PC-3 (cell line): ENCODE measurements at regions not wholly inside any gene's neighbourhood (a gene's known extent, or its start where the extent isn't known, plus 50 kb on each side); places are given as distances from the start of the nearest gene placed in this dataset.

Experiments used
- ATAC-seq: fragments of 200-7000 bp; cut with Tn5 transposase; 2 replicates; pipeline ENCODE4 v1.9.1; 2020; ENCODE audit warnings: mild to moderate bottlenecking, moderate library complexity
- BruUV-seq: library from RNA; stranded (reverse); fragments of 400-500 nt; replicated peaks from 2 replicates; lab custom pipeline; 2021; lab: Mats Ljungman, UMichigan
- CTCF ChIA-PET: fragments of 300-600 bp; sonication (Branson Sonifier 250); formaldehyde crosslinking; loops from one replicate; lab custom pipeline; 2022; ENCODE audit warnings: antibody characterized with exemption; lab: Charles Lee
- POLR2A ChIA-PET: fragments of 300-600 bp; sonication (Branson Sonifier 250); formaldehyde crosslinking; loops from one replicate; lab custom pipeline; 2022; ENCODE audit warnings: antibody characterized with exemption; ENCODE audit not compliant: unreplicated experiment; lab: Charles Lee
- DNase-seq: peaks from one replicate; pipeline ENCODE4 v3.0.0-alpha.2; 2015
- H2AFZ ChIP-seq: fragments of 300-600 bp; sonication (generic); 2 replicates; pipeline ENCODE4 v1.6.0; 2016; ENCODE audit warnings: antibody characterized with exemption, low read length
- H3F3A ChIP-seq: fragments of 300-600 bp; sonication (generic); one replicate; pipeline ENCODE4 v1.6.0; 2017; ENCODE audit warnings: antibody characterized with exemption, low read length, control low read depth, mild to moderate bottlenecking; ENCODE audit not compliant: unreplicated experiment
- H3K27ac ChIP-seq: fragments of 300-600 bp; sonication (generic); 2 replicates; pipeline ENCODE4 v1.5.1; 2016; ENCODE audit warnings: mild to moderate bottlenecking, low read length
- H3K27me3 ChIP-seq: fragments of 300-600 bp; sonication (generic); 2 replicates; pipeline ENCODE4 v1.6.1; 2016; ENCODE audit warnings: low read length, mixed read lengths
- H3K36me3 ChIP-seq: fragments of 300-600 bp; sonication (generic); 2 replicates; pipeline ENCODE4 v1.6.1; 2016; ENCODE audit warnings: low read depth, mixed run types, low read length, mixed read lengths
- H3K4me1 ChIP-seq: fragments of 300-600 bp; sonication (generic); 2 replicates; pipeline ENCODE4 v1.5.1; 2016; ENCODE audit warnings: low read length; ENCODE audit not compliant: insufficient read depth
- H3K4me2 ChIP-seq: fragments of 300-600 bp; sonication (generic); 2 replicates; pipeline ENCODE4 v1.6.0; 2016; ENCODE audit warnings: low read length
- H3K4me3 ChIP-seq: fragments of 300-600 bp; sonication (generic); 2 replicates; pipeline ENCODE4 v1.5.1; 2016; ENCODE audit warnings: mild to moderate bottlenecking, low read length, mixed read lengths
- H3K79me2 ChIP-seq: fragments of 300-600 bp; sonication (generic); 2 replicates; pipeline ENCODE4 v1.6.1; 2017; ENCODE audit warnings: low read length, mixed read lengths
- H3K9ac ChIP-seq: fragments of 300-600 bp; sonication (generic); 2 replicates; pipeline ENCODE4 v1.6.0; 2016; ENCODE audit warnings: mild to moderate bottlenecking, low read length
- H3K9me2 ChIP-seq: fragments of 300-600 bp; sonication (generic); replicated peaks from 2 replicates; pipeline ENCODE4 v1.6.1; 2016; ENCODE audit warnings: mixed run types, low read length, mixed read lengths
- H3K9me3 ChIP-seq: fragments of 300-600 bp; sonication (generic); 2 replicates; pipeline ENCODE4 v1.6.1; 2016; ENCODE audit warnings: low read length, mixed read lengths
- H4K20me1 ChIP-seq: fragments of 300-600 bp; sonication (generic); 2 replicates; pipeline ENCODE4 v1.6.1; 2016; ENCODE audit warnings: low read length, mixed read lengths
- CTCF ChIP-seq: fragments of 300-600 bp; sonication (generic); conservative IDR thresholded peaks from 2 replicates; pipeline ENCODE4 v1.5.1; 2017; ENCODE audit warnings: antibody characterized with exemption, low read depth, mild to moderate bottlenecking, low read length
- EZH2 ChIP-seq: fragments of 300-600 bp; sonication (generic); IDR thresholded peaks from one replicate; pipeline ENCODE4 v1.6.1; 2017; ENCODE audit warnings: antibody characterized with exemption, mild to moderate bottlenecking, low read length; ENCODE audit not compliant: unreplicated experiment
- EZH2phosphoT487 ChIP-seq: fragments of 300-600 bp; sonication (generic); IDR thresholded peaks from 2 replicates; pipeline ENCODE4 v1.6.1; 2018; ENCODE audit warnings: mild to moderate bottlenecking, antibody characterized with exemption, low read length, borderline replicate concordance
- intact Hi-C: fragments of 100-400 bp; cut with micrococcal nuclease; formaldehyde crosslinking; loops from 2 replicates; pipeline ENCODE4 v1.9.0; 2023

GRCh38 chr2:239695106-239695727, 294.4 kb upstream of the HDAC4 start:
- Histone ChIP-seq H3K36me3 (no peaks in the 10 kb centered on the region), H3K9ac (no peak overlapping the region), H4K20me1 (no peaks in the 10 kb centered on the region), H3K9me2 (no peaks in the 10 kb centered on the region), H3K4me1 (no peaks in the 10 kb centered on the region), H3K27me3 (peaks cover 59% of the 10 kb centered on the region), H3K4me2 (no peak overlapping the region), H3K9me3 (no peaks in the 10 kb centered on the region), H3K4me3 (no peak overlapping the region), H3F3A (no peaks in the 10 kb centered on the region), H3K27ac (no peak overlapping the region), H2AFZ (no peak overlapping the region), H3K79me2 (no peaks in the 10 kb centered on the region)
- DNase-seq = no peak
- CTCF ChIA-PET = no interaction called here
- POLR2A ChIA-PET = no interaction called here
- no peak for TF ChIP-seq EZH2
- no peak for TF ChIP-seq CTCF
- no peak for TF ChIP-seq EZH2phosphoT487
- intact Hi-C loops = no loop called here
- no TSS peak for BruUV-seq
- ATAC-seq = no peak

GRCh38 chr2:239694487-239694886, 293.7 kb upstream of the HDAC4 start:
- intact Hi-C loops = no loop called here

More at GRCh38 chr2:239694487-239694886, 293.7 kb upstream of the HDAC4 start:
- no peaks in the 10 kb centered on the region for H3K79me2 ChIP-seq
- no peak overlapping the region for H3K4me3 ChIP-seq
- no peak for TF ChIP-seq CTCF
- TF ChIP-seq EZH2phosphoT487 = no peak
- TF ChIP-seq EZH2 = no peak
- H3K9me2 ChIP-seq = no peaks in the 10 kb centered on the region
- H3K36me3 ChIP-seq = no peaks in the 10 kb centered on the region
- no peak overlapping the region for H3K4me2 ChIP-seq
- CTCF ChIA-PET = no interaction called here
- DNase-seq = no peak
- no peak overlapping the region for H3K9ac ChIP-seq
- POLR2A ChIA-PET = no interaction called here
- no peaks in the 10 kb centered on the region for H3F3A ChIP-seq
- no TSS peak for BruUV-seq
- H3K27me3 ChIP-seq = peaks cover 66% of the 10 kb centered on the region
- H3K27ac ChIP-seq = no peak overlapping the region
- no peaks in the 10 kb centered on the region for H3K4me1 ChIP-seq
- ATAC-seq = no peak
- no peaks in the 10 kb centered on the region for H4K20me1 ChIP-seq
- H3K9me3 ChIP-seq = no peaks in the 10 kb centered on the region
- no peak overlapping the region for H2AFZ ChIP-seq
